AG09319 (cell line): ENCODE measurements at regions not wholly inside any gene's neighbourhood (a gene's known extent, or its start where the extent isn't known, plus 50 kb on each side); places are given as distances from the start of the nearest gene placed in this dataset.

ENCODE experiments used
- DNase-seq: peaks from one replicate; pipeline ENCODE4 v3.0.0-alpha.2; 2010; ENCODE audit warnings: low read depth; ENCODE audit errors: extremely low read depth
- CTCF ChIP-seq: IDR thresholded peaks from 2 replicates; pipeline ENCODE4 v1.5.1; 2011; ENCODE audit warnings: low read depth, mild to moderate bottlenecking, inconsistent platforms, low read length, moderate library complexity

- no peak for TF ChIP-seq CTCF
- DNase-seq = no peak
Measured at GRCh38 chr2:164224007-164224406, 397.3 kb downstream of the GRB14 start.

GRCh38 chr2:164221473-164221872, 399.8 kb downstream of the GRB14 start:
- no peak for DNase-seq
- no peak for TF ChIP-seq CTCF

GRCh38 chr2:164220265-164220664, 401.0 kb downstream of the GRB14 start:
- TF ChIP-seq CTCF = no peak
- DNase-seq = no peak

GRCh38 chr2:164213916-164214315, 407.4 kb downstream of the GRB14 start:
- DNase-seq = no peak
- no peak for TF ChIP-seq CTCF

GRCh38 chr2:164205347-164205746, 415.9 kb downstream of the GRB14 start:
- peak; percentile 25 for DNase-seq
- TF ChIP-seq CTCF = no peak

GRCh38 chr2:164203131-164203530, 418.2 kb downstream of the GRB14 start:
- DNase-seq = no peak
- no peak for TF ChIP-seq CTCF

- no peak for DNase-seq
- TF ChIP-seq CTCF = no peak
Measured at GRCh38 chr2:164198256-164198655, 423.0 kb downstream of the GRB14 start.
